HepG2 (cell line): ENCODE measurements at regions not wholly inside any gene's neighbourhood (a gene's known extent, or its start where the extent isn't known, plus 50 kb on each side); places are given as distances from the start of the nearest gene placed in this dataset.

Experiments
- CHD4 ChIP-seq: fragments of 200-600 bp; sonication (generic); IDR thresholded peaks from 2 replicates; pipeline ENCODE4 v1.7.0; 2017; ENCODE audit warnings: mild to moderate bottlenecking, low read length, borderline replicate concordance
- FOSL1 ChIP-seq: sonication (generic); formaldehyde crosslinking; IDR thresholded peaks from 2 replicates; pipeline ENCODE4 v1.9.0; 2021; ENCODE audit warnings: missing genetic modification reagents, borderline replicate concordance
- GFI1 ChIP-seq: sonication (generic); formaldehyde crosslinking; IDR thresholded peaks from 2 replicates; pipeline ENCODE4 v1.5.0; 2020; ENCODE audit warnings: missing genetic modification reagents, mild to moderate bottlenecking, borderline replicate concordance
- HNRNPH1 ChIP-seq: fragments of 200-400 bp; formaldehyde crosslinking; optimal IDR thresholded peaks from 2 replicates; pipeline ENCODE3; 2017; ENCODE audit warnings: mild to moderate bottlenecking, low read depth, low read length
- HNRNPL ChIP-seq: fragments of 200-400 bp; formaldehyde crosslinking; IDR thresholded peaks from 2 replicates; pipeline ENCODE4 v1.6.1; 2017; ENCODE audit warnings: mild to moderate bottlenecking, low read depth, low read length
- KLF16 ChIP-seq, 2 experiments: sonication (generic) in 1 of 2; formaldehyde crosslinking in 1 of 2; IDR thresholded peaks; 2 replicates each; pipeline versions ENCODE4 v1.6.1 to v1.8.0; 2016 to 2023; ENCODE audit warnings: missing genetic modification reagents in 2 of 2, missing compliant biosample characterization in 1 of 2
- MAFK ChIP-seq, 2 experiments: IDR thresholded peaks in 1 of 2; conservative IDR thresholded peaks in 1 of 2; 2 replicates each; pipeline ENCODE4 v1.6.1; 2011; ENCODE audit warnings: improper control_type of control experiment in 2 of 2, low read length in 2 of 2
- RFX5 ChIP-seq: IDR thresholded peaks from 2 replicates; pipeline ENCODE4 v1.6.1; 2011; ENCODE audit warnings: low read depth, low read length, improper control_type of control experiment
- SATB2 ChIP-seq: sonication (generic); formaldehyde crosslinking; IDR thresholded peaks from 2 replicates; pipeline ENCODE4 v1.5.0; 2020; ENCODE audit warnings: missing genetic modification reagents
- SIN3B ChIP-seq: fragments of 150-350 bp; IDR thresholded peaks from 2 replicates; pipeline ENCODE4 v1.6.1; 2014; ENCODE audit warnings: low read length
- SMAD9 ChIP-seq: sonication (generic); formaldehyde crosslinking; IDR thresholded peaks from 2 replicates; pipeline ENCODE4 v1.5.1; 2020; ENCODE audit warnings: mild to moderate bottlenecking, missing genetic modification reagents
- SP1 ChIP-seq, 2 experiments: fragments of 450-650 bp in 1 of 2; sonication (generic) in 1 of 2; formaldehyde crosslinking in 1 of 2; IDR thresholded peaks; 2 replicates each; pipeline versions ENCODE4 v1.4.0 to v1.6.1; 2016 to 2020; ENCODE audit warnings: missing genetic modification reagents in 1 of 2
- TBX3 ChIP-seq: fragments of 450-650 bp; IDR thresholded peaks from 2 replicates; pipeline ENCODE4 v1.6.1; 2017; ENCODE audit warnings: antibody characterized with exemption, mild to moderate bottlenecking, inconsistent platforms, borderline replicate concordance
- TCF7 ChIP-seq: sonication (generic); IDR thresholded peaks from 2 replicates; pipeline ENCODE4 v1.6.1; 2016; ENCODE audit warnings: antibody characterized with exemption, low read depth
- ZNF138 ChIP-seq: sonication (generic); formaldehyde crosslinking; IDR thresholded peaks from 2 replicates; pipeline ENCODE4 v1.5.0; 2020; ENCODE audit warnings: mild to moderate bottlenecking, low read depth, missing genetic modification reagents
- ZNF468 ChIP-seq: sonication (generic); formaldehyde crosslinking; IDR thresholded peaks from 2 replicates; pipeline ENCODE4 v1.8.0; 2022; ENCODE audit warnings: mild to moderate bottlenecking, moderate library complexity, missing genetic modification reagents
- ZNF652 ChIP-seq: IDR thresholded peaks from 2 replicates; pipeline ENCODE4 v1.6.1; 2016; ENCODE audit warnings: low read depth, borderline replicate concordance
- ZNF674 ChIP-seq: sonication (generic); formaldehyde crosslinking; IDR thresholded peaks from 2 replicates; pipeline ENCODE4 v1.5.0; 2020; ENCODE audit warnings: low read depth, mild to moderate bottlenecking, missing genetic modification reagents
- ZSCAN30 ChIP-seq: sonication (generic); formaldehyde crosslinking; IDR thresholded peaks from 2 replicates; pipeline ENCODE4 v1.5.0; 2020; ENCODE audit warnings: mild to moderate bottlenecking, missing genetic modification reagents
- TF ChIP-seq, protein P1 (sequence below): sonication (generic); formaldehyde crosslinking; IDR thresholded peaks from 2 replicates; pipeline ENCODE4 v1.8.0; 2022; ENCODE audit warnings: missing genetic modification reagents, low read depth, mild to moderate bottlenecking, borderline replicate concordance
- TF ChIP-seq, protein P2 (sequence below): sonication (generic); formaldehyde crosslinking; IDR thresholded peaks from 2 replicates; pipeline ENCODE4 v1.4.0; 2020; ENCODE audit warnings: missing genetic modification reagents, borderline replicate concordance
- TF ChIP-seq, protein P3 (sequence below): sonication (generic); formaldehyde crosslinking; IDR thresholded peaks from 2 replicates; pipeline ENCODE4 v1.8.1; 2023; ENCODE audit warnings: mild to moderate bottlenecking, inconsistent platforms, moderate library complexity, missing genetic modification reagents, borderline replicate concordance
- TF ChIP-seq, protein P4 (sequence below): IDR thresholded peaks from 2 replicates; pipeline ENCODE4 v1.6.1; 2012; ENCODE audit warnings: low read depth, low read length, improper control_type of control experiment
- TF ChIP-seq, protein P5 (sequence below): sonication (generic); formaldehyde crosslinking; IDR thresholded peaks from 2 replicates; pipeline ENCODE4 v1.5.0; 2020; ENCODE audit warnings: missing genetic modification reagents, mild to moderate bottlenecking, borderline replicate concordance

DNA sequence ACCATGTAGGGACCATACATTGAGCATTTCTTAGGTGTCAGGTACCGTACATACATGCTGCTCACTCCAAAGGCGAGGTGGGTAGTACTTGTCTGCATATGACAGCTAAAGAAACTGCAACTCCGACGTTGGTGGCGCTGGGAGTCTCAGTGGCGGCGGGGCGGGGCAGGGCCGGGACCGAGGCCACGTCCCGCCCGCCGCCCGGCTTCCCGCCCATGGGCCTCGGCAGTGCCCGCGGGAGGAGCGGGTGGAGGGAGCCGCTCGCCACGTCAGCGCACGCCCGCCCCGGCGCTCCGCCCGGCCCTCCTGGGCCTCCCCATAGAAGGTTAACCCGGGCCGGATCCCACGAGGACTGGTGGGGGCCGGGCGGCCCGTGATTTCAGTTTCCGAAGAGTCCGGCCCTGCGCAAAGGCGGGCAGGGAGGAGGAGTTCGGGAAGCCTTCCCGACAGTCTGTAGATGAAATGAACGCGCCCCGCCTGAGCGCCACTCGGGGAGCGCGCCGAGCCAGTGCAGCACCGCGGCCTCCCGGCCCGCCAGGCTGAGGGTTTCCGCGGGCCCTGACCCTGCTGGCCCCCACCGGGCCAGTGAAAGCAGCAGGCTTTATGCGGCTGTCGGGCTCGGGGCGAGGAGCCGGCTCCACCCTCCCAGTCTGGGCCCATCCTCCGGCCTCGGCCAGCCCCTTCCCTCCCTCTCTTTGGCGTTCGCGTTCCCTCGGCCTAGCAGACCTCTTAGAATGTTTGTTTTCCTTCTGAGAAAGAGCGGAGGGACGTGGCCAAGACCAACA lies 119.9 kb upstream of the JUN start (continued):
- TF ChIP-seq TBX3: no peak
- TF ChIP-seq KLF16 (CRISPR knock-in tag; IDR thresholded peaks at IDR 0.05): peak in 1 of 2 experiments; percentile 31; a peak in 1 of 4 replicates
- no peak for TF ChIP-seq ZNF138 (CRISPR knock-in tag)
- TF ChIP-seq RFX5: no peak
- TF ChIP-seq GFI1 (CRISPR knock-in tag): peak; percentile 78
- TF ChIP-seq, protein P1, sequence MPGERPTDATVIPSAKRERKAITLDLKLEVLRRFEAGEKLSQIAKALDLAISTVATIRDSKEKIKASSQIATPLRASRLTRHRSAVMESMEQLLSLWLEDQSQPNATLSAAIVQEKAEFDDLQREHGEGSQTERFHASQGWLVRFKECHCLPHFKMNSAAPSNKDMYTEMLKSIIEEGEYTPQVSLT (CRISPR knock-in tag): no peak
- TF ChIP-seq SATB2 (CRISPR knock-in tag): no peak
- TF ChIP-seq ZNF674: no peak
- TF ChIP-seq HNRNPH1: no peak
- TF ChIP-seq, protein P2, sequence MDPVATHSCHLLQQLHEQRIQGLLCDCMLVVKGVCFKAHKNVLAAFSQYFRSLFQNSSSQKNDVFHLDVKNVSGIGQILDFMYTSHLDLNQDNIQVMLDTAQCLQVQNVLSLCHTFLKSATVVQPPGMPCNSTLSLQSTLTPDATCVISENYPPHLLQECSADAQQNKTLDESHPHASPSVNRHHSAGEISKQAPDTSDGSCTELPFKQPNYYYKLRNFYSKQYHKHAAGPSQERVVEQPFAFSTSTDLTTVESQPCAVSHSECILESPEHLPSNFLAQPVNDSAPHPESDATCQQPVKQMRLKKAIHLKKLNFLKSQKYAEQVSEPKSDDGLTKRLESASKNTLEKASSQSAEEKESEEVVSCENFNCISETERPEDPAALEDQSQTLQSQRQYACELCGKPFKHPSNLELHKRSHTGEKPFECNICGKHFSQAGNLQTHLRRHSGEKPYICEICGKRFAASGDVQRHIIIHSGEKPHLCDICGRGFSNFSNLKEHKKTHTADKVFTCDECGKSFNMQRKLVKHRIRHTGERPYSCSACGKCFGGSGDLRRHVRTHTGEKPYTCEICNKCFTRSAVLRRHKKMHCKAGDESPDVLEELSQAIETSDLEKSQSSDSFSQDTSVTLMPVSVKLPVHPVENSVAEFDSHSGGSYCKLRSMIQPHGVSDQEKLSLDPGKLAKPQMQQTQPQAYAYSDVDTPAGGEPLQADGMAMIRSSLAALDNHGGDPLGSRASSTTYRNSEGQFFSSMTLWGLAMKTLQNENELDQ (CRISPR knock-in tag): no peak
- no peak for TF ChIP-seq CHD4
- no peak for TF ChIP-seq TCF7
- TF ChIP-seq SMAD9 (CRISPR knock-in tag): no peak
- TF ChIP-seq HNRNPL: no peak
- TF ChIP-seq ZSCAN30: peak; percentile 49; the same call in 1 of the 2 replicates
- TF ChIP-seq MAFK (conservative IDR thresholded peaks at IDR 0.05 in 1 of 2, IDR thresholded peaks at IDR 0.05 in 1 of 2; ENCODE audit: low read length in 2 of 2): no peak
- TF ChIP-seq, protein P3, sequence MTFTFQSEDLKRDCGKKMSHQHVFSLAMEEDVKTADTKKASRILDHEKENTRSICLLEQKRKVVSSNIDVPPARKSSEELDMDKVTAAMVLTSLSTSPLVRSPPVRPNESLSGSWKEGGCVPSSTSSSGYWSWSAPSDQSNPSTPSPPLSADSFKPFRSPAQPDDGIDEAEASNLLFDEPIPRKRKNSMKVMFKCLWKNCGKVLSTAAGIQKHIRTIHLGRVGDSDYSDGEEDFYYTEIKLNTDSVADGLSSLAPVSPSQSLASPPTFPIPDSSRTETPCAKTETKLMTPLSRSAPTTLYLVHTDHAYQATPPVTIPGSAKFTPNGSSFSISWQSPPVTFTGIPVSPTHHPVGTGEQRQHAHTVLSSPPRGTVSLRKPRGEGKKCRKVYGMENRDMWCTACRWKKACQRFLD: peak; percentile 38; the same call in 1 of the 2 replicates
- TF ChIP-seq, protein P4, sequence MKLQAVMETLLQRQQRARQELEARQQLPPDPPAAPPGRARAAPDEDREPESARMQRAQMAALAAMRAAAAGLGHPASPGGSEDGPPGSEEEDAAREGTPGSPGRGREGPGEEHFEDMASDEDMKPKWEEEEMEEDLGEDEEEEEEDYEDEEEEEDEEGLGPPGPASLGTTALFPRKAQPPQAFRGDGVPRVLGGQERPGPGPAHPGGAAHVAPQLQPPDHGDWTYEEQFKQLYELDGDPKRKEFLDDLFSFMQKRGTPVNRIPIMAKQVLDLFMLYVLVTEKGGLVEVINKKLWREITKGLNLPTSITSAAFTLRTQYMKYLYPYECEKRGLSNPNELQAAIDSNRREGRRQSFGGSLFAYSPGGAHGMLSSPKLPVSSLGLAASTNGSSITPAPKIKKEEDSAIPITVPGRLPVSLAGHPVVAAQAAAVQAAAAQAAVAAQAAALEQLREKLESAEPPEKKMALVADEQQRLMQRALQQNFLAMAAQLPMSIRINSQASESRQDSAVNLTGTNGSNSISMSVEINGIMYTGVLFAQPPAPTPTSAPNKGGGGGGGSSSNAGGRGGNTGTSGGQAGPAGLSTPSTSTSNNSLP: no peak
- TF ChIP-seq SP1 (IDR thresholded peaks at IDR 0.05): no peak
- TF ChIP-seq SP1 (CRISPR knock-in tag; IDR thresholded peaks at IDR 0.05): no peak; the same call in none of the 2 replicates
- no peak for TF ChIP-seq SIN3B
- TF ChIP-seq ZNF468: no peak
- no peak for TF ChIP-seq ZNF652 (CRISPR knock-in tag)
- TF ChIP-seq, protein P5, sequence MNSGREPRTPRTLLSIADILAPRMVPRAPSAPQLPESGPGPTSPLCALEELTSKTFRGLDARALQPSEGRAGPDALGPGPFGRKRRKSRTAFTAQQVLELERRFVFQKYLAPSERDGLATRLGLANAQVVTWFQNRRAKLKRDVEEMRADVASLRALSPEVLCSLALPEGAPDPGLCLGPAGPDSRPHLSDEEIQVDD (CRISPR knock-in tag): no peak
- no peak for TF ChIP-seq FOSL1 (CRISPR knock-in tag)
